ENCODE measurements at regions not wholly inside any gene's neighbourhood (a gene's known extent, or its start where the extent isn't known, plus 50 kb on each side); places are given as distances from the start of the nearest gene placed in this dataset.

DNA sequence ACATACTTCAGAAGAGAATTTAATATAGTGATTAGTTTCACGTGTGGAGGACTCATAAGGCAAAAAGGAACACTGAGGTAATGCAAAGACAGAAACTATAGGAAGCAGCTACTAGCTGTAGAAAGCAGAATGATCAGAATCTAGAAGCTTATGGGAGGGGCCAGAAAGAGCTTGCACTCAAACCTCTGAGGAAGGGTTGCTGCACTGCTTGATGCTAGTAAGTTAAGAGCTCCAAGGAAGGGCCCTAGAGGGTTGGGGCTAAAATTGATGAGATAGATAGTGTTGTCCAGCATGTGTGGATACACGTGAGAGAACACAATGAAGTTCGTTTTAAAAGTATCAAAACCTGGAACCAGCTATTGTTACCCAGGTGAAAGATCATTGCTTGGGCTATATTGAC, 311.1 kb downstream of the SLC6A15 start:
- Histone ChIP-seq H3K27ac (ENCODE audit: low read depth, low read length) (no peak overlapping the region), H2BK12ac (ENCODE audit: low read depth, low read length) (no peak overlapping the region), H3K14ac (ENCODE audit: insufficient read length) (no peak overlapping the region), H3K4me3 (ENCODE audit: extremely low read depth in 1 of 4, insufficient read depth in 2 of 4, low read depth in 3 of 4, low read length in 4 of 4) (no peak overlapping the region), H4K20me1 (replicated peaks in 1 of 2; ENCODE audit: control insufficient read depth in 1 of 2, insufficient read depth in 2 of 2, low read length in 2 of 2) (no peaks in the 10 kb centered on the region), H4K5ac (ENCODE audit: insufficient read length, low read depth, low read length) (no peak overlapping the region), H2BK120ac (replicated peaks; ENCODE audit: low read depth, low read length) (no peak overlapping the region), H3K79me2 (ENCODE audit: control insufficient read depth in 1 of 2, insufficient read depth in 2 of 2, low read length in 2 of 2) (no peaks in the 10 kb centered on the region), H3K36me3 (ENCODE audit: control insufficient read depth in 2 of 4, insufficient read depth in 4 of 4, low read length in 3 of 4) (no peaks in the 10 kb centered on the region), H2AK5ac (ENCODE audit: low read depth, low read length) (no peak overlapping the region), H3K79me1 (ENCODE audit: low read depth, low read length) (no peaks in the 10 kb centered on the region), H4K8ac (ENCODE audit: extremely low read depth, insufficient read depth, low read length) (no peak overlapping the region), H3K9ac (replicated peaks in 1 of 4; ENCODE audit: extremely low read depth in 1 of 4, low read depth in 3 of 4, low read length in 3 of 4) (no peak overlapping the region), H3K4me1 (replicated peaks in 1 of 4; ENCODE audit: control insufficient read depth in 3 of 4, insufficient read depth in 4 of 4, low read length in 3 of 4) (peaks cover 0 to 6% (median 2%) of the 10 kb centered on the region in 4 experiments; a peak in 3 of 7 replicates), H3K23me2 (ENCODE audit: low read depth, low read length) (no peaks in the 10 kb centered on the region), H3K56ac (replicated peaks; ENCODE audit: insufficient read length, low read depth, low read length) (no peak overlapping the region), H2BK20ac (ENCODE audit: low read length) (no peak overlapping the region), H2BK15ac (ENCODE audit: low read length) (no peak overlapping the region), H3K18ac (ENCODE audit: extremely low read depth, low read length) (no peak overlapping the region), H2AFZ (ENCODE audit: low read length) (0 out of 2 replicates have a peak overlapping the region, but pooled peaks have one; percentile 55), H2BK5ac (ENCODE audit: low read depth, low read length) (no peak overlapping the region), H3K9me3 (ENCODE audit: insufficient read depth in 2 of 2, low read depth in 1 of 2, low read length in 1 of 2) (no peaks in the 10 kb centered on the region), H3K23ac (ENCODE audit: insufficient read length) (no peak overlapping the region), H3K4me2 (ENCODE audit: insufficient read depth in 1 of 2, low read depth in 2 of 2, low read length in 2 of 2) (no peak overlapping the region), H4K91ac (replicated peaks; ENCODE audit: insufficient read length, low read length) (no peak overlapping the region), H3K27me3 (replicated peaks in 1 of 4; ENCODE audit: control insufficient read depth in 3 of 4, extremely low read depth in 1 of 4, insufficient read depth in 3 of 4, low read length in 3 of 4) (no peaks in the 10 kb centered on the region), H3K4ac (replicated peaks; ENCODE audit: insufficient read length, low read depth, low read length) (no peak overlapping the region)
- 83% methylated on average over 3 of the region's 3 CpGs; no CpG with 5 or more reads in 1 of the 2 experiments for WGBS, 2 experiments (ENCODE audit: extremely low coverage in 1 of 2, insufficient coverage in 1 of 2, insufficient read length in 1 of 2, insufficient replicate concordance in 2 of 2, low coverage in 1 of 2, low lambda C conversion rate in 2 of 2, missing lambda C conversion rate in 1 of 2)
- no peak for DNase-seq (ENCODE audit: low read depth in 1 of 2, low spot score in 2 of 2)
- TF ChIP-seq KDM1A (IDR thresholded peaks at IDR 0.05; ENCODE audit: borderline replicate concordance, low read length) (no peak), SRF (IDR thresholded peaks at IDR 0.05; ENCODE audit: low read depth, low read length) (no peak)
- TF ChIP-seq, protein P1, sequence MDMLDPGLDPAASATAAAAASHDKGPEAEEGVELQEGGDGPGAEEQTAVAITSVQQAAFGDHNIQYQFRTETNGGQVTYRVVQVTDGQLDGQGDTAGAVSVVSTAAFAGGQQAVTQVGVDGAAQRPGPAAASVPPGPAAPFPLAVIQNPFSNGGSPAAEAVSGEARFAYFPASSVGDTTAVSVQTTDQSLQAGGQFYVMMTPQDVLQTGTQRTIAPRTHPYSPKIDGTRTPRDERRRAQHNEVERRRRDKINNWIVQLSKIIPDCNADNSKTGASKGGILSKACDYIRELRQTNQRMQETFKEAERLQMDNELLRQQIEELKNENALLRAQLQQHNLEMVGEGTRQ (IDR thresholded peaks at IDR 0.05; ENCODE audit: low read length), result no peak
- TF ChIP-seq, protein P2, sequence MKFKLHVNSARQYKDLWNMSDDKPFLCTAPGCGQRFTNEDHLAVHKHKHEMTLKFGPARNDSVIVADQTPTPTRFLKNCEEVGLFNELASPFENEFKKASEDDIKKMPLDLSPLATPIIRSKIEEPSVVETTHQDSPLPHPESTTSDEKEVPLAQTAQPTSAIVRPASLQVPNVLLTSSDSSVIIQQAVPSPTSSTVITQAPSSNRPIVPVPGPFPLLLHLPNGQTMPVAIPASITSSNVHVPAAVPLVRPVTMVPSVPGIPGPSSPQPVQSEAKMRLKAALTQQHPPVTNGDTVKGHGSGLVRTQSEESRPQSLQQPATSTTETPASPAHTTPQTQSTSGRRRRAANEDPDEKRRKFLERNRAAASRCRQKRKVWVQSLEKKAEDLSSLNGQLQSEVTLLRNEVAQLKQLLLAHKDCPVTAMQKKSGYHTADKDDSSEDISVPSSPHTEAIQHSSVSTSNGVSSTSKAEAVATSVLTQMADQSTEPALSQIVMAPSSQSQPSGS (IDR thresholded peaks at IDR 0.05; ENCODE audit: low read length), result no peak
- no peak for FAIRE-seq
- POLR2A ChIA-PET (ENCODE audit: partially characterized antibody), result no interaction called here
- CTCF ChIA-PET (ENCODE audit: partially characterized antibody), result interaction anchor here (0.6 to 1.3 kb wide), 4 partner anchors 24 to 214 kb away, joined by 3 read pairs; no protein-coding TSS in a partner anchor

Measured in H1 (cell line).